Activated CD8-positive, alpha-beta memory T cell treated with anti-CD3 and anti-CD28 coated beads for 48 hours (primary cell): ENCODE measurements at regions not wholly inside any gene's neighbourhood (a gene's known extent, or its start where the extent isn't known, plus 50 kb on each side); places are given as distances from the start of the nearest gene placed in this dataset.
"Not testable (repeated sequence)": the region's sequence is repeated elsewhere in the genome, so short reads cannot be mapped to it uniquely, and the experiment has no call there.

Experiments
- DNase-seq, 3 experiments: peaks; one replicate each; pipeline ENCODE4 v3.0.0-alpha.2; 2020; ENCODE audit warnings: low read depth in 2 of 3, low spot score in 2 of 3

DNA sequence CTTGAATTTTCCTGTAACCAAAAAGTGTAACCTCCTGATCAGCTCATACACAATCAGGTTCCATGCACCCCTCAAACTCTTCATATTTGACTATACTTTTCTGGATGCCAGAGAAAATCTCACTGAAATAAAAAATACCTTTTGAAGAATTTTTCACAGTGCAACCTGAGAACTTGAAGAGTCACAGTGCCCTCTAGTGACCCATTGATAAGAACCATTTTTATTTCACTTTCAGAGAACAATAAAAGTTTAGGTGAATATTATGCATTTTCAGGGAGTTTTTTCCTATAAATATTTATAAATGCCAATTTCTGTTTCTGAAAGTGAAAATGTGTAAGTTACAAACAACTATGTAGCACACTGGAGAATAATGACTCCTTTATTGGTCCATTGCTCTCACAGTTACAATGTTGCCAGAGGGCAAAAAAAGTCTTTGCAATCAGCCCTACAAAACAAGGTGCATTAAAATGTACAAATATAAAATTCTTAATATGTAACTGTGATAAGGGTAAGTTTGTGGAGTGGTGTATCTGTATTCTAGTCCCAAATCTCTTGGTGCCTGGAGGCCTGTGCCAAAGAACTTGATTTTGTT, 153.6 kb upstream of the INTU start:
- no peak for DNase-seq

DNA sequence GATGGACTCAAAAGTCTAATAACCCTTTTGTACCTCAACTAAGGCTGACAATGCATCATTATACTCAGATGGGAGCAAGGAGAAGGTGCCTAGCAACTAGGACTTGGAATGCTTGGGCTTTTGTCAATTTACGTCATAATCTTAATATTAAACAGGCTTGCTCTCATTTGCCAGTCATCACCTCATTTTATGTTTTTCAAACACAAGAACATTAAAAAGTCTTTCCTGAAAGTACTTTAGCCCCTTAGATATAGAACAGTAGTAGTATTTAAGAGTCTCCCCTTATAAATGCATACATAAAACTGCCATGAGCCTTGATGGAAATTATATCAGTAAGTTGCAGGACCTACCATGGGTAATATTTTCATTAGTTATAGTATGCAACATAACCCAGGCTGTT, 150.7 kb upstream of the INTU start:
- no peak for DNase-seq

DNA sequence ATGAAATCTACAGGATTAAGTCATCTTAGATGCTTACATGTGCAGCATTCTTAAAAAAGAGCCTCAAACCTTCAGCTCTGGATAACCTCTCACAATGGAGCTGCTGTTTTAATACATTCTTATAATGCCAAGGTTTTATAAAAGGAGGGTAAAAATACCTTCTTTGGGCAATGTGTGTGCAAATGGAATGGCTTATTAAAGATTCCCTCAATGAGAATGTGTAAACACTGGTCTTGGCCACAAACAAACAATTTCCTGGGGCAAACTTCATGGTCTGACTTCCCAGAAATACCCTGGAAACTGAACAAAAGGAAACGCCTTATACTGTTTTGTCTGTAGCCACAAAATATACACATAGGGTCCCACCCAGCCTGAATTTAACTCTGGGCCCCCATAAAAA, 148.6 kb upstream of the INTU start:
- no peak for DNase-seq

DNA sequence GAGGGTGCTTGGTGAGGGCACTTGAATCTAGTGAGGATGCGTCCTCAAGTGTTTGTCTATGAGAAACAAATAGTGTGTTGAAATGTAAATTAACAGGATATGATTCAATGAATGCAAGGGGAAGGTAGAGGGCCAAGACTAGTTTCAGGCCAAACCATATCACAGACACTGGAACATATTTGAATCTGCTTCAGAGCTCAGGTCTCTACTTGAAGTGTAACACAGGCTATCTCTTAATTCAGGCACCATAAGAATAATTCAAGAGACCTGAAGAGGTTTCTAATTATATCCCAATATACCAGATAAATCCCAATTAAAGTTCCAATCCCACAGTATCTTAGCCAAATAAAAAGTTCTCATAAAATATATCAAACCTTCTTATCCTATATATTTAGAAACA, 146.5 kb upstream of the INTU start:
- DNase-seq: no peak

DNA sequence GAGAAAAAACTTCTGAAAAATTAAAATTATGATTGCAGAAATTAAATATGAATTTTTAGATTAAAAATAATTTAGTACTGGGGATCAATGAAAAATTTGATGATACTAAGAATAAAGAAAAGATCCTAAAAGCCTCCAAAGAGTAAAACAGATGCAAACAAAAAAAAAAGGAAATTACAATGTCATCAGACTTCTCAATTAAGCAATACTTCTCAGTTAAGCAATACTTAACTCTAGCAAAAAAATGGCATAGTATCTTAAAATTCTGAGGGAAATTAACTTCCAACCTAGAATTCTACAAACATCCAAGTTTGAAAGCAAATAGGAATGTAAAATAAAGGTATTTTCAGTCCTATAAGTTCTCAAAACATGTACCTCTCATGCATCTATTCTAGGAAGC, 141.2 kb upstream of the INTU start:
- DNase-seq: no peak

DNA sequence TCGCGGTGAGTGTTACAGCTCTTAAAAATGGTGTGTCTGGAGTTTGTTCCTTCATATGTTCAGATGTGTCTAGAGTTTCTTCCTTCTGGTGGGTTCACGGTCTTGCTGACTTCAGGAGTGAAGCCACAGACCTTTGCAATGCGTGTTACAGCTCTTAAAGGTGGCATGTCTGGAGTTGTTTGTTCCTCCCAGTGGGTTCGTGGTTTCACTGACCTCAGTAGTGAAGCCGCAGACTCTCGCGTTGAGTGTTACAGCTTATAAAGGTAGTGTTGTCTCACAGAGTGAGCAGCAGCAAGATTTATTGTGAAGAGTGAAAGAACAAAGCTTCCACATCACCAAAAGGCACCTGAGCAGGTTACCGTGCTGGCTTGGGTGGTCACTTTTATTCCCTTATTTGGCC, 135.9 kb upstream of the INTU start:
- DNase-seq: not testable (repeated sequence)

DNA sequence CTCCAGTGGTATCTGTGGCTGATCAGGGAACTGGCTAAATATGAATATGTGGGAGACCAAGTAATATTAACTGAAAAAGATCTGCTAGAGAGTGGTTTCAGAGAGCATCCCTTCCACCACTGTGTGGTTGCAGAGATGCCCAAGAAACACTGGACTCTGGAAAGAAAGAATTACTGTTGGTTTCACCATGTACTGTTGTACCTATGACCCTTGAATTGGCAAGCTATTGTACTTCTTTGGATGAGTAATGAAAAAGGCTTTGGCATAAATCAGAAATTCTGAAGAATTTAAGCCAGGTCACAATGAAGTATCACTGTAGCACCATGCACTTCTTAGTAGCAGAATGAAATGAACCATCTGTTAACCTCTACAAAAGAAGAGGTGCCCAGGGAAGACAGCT, 134.4 kb upstream of the INTU start:
- DNase-seq: no peak

DNA sequence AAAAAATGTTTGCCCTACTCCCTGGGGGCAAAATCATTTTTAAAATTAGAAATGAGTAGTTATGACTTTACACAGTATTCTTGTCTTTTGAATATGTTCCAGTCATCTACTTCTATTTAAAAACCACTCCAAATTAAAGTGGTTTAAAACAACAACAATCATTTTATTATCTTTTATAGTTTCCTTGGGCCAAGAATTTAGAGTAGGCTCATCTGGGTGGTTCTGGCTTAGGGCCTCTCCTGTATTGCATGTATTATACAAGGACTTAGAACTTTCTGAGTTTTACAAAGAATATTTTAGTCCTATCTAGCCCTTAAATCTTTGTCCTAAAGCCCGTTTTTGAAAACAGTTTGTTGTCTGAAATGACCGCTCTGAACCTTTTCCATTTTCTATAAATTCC, 132.5 kb upstream of the INTU start:
- no peak for DNase-seq

DNA sequence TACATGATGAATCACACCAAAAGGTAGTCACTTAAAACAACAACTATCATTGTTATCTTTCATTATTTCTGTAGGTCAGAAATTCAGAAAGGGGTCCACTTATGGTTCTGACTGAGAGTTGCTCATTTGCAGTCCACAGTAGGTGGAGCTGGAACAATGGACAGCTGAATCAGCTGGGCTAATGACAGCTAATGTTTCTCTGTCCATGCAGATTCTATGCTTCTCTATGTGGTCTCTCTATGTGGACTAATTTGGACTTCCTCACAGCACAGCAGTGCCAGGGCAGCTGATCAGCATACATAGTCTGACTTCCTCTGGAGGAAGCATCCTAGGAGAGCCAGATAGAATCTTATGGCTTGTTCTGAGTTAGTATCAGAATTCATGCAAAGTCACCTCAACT, 131.7 kb upstream of the INTU start:
- no peak for DNase-seq

DNA sequence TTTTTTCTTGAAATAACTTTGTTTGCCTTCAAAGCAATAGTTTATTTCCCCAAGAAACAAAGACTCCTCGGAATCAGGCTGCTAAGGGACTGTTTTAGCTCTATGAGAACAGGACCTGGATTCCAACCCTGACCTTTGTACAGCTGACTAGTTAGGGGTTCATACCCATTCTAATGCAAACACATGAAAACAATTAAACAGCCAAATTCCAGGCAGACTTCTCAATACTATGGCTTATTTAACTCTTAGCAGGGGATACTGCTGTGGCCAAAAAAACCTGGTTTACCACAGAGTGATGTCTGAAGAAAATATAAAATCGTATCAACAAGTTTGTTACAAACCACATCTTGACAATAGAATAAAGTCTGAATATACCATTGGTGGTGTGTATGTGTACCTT, 129.6 kb upstream of the INTU start:
- no peak for DNase-seq

DNA sequence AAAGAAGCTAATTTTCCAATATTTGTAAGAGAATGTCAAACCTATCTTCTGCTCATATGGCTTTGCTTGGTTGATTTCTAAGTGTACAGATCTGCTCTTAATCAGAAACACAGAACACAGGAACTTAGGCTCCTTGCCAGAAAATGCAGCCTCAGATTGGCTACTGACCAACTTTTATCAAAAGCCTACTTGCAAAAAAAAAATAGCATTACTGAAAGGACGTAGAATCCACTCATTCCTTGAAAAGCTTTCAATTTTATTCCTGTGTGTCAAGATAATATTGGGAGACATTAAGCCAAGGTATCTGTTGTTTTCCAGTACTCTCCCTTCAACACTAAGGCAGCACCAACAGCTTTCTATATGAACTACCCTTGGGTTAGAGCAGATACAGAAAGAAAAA, 127.6 kb upstream of the INTU start:
- DNase-seq: no peak

DNA sequence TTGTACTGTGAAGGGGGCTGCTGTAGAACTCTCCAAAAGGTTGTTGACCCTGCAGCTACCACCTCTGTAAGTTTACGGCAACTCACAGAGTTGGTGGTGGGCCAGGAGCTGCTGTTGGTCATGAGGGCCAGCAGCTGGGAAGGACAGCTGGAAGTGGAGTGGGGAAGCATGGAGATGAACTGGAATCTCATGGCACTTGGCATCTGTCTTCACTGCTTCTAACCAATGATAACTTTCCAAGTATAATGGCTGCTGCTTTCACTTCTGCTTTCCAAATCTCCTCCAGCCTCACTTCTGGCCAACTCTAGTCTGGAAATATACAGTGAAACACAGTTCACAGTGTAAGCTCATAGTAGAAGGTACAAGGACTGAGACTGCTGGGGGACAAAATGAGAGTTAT, 126.5 kb upstream of the INTU start:
- no peak for DNase-seq

DNA sequence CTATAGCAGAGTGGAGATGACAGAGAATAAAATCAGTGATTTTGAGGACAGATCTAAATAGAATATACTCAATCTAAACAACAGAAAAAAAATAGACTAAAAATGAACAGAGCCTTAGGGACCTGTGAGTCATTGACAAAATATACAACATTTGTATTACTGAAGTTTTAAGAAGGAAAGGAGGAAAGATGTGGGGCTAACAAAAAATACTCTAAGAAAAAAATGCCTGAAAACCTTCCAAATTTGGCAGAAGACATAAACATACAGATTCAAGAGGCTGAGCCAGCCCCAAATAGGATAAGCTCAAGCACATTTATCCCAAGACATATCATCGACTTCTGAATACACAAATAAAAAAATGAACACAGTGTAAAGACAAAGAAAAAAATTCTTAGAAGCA, 123.6 kb upstream of the INTU start:
- DNase-seq: no peak

DNA sequence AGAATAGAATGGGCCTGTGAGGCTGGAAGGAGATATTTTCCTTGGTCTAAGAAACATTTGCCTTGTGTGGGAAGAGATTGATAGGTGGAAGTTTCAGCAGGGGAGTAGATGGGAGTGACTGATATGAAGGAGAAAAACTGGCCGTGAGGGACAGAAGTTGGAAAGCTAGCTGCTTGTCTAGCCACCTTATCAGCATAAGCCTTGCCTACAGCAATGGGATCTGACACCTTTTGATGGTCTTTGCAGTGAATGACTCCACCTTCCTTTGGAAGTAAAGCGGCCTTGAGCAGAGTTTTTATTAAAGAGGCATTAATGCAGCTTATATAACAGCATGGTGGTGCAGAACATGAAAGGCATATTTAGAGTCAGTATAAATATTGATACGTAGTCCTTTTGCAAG, 120.1 kb upstream of the INTU start:
- not testable (repeated sequence) for DNase-seq

DNA sequence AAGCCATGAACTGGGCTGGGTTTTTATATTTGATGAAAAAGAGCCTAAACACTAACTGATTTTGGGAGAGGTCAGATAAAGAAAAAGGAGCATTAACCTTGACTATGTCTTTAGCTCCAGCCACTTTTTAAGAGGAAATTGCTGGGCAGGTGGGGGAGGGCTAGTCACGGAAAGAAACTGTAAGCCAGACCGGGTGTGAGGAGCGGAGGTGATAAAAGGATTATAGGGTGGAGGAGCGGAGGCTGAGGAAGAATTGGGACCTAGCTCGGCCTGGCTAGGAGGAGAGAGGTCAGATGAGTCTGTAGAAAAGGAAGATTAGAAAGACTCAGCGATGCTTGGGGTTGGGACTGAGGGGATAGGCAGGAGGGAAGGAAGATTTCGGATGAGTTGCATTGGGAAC, 117.5 kb upstream of the INTU start:
- DNase-seq: not testable (repeated sequence)

DNA sequence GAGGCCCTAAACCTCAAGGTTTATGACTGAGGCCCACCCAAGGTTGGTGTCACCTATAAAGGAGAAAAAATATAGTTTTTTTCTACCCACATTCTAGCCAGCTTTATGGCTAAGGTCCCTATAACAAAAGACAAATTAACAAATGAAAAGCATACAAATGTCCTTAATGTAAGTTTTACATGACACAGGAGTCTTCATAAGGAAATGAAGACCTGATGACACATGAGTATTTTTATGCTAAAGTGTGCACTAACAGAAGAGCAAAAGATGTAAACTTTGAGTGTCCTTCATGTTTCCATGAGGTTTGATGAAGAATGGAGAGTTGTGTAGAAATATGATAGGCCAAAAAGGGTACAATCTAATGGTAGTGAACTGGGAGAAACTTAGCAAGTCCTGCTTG, 114.7 kb upstream of the INTU start:
- no peak for DNase-seq

DNA sequence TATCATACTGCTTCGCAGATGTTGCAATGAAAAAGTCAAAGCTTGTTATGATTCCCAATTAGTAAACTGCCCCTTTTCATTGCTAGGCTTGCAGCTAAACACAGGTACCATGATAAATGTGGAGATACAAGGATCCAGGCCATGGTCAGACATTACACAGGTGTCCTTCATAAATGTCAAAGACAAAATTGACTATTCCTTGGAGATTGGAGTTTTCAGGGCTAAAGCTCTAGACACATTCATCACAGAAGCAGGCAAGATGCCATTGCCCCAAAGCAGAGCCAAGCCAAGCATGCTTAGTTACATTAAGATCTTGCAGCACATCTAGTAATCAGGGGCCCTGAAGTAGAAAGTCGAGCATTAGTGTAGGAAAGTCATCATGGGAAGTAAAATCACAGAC, 111.3 kb upstream of the INTU start:
- DNase-seq: no peak

DNA sequence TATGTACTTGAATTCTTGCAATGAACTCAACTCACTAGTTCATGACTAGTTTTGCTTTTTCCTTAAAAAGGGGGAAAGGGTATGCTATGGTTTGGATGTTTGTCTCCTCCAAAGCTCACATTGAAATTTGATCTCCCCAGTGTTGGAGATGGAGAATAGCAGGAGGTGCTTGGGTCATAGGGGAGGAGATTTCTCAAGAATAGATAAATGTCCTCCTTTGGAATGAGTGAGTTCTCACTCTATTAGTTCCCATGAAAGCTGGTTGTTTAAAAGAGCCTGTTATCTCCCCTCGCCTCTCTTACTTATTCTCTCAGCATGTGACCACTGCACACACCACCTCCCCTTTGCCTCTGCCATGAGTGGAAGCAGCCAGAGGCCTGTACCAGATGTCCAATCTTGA, 109.4 kb upstream of the INTU start:
- no peak for DNase-seq

DNA sequence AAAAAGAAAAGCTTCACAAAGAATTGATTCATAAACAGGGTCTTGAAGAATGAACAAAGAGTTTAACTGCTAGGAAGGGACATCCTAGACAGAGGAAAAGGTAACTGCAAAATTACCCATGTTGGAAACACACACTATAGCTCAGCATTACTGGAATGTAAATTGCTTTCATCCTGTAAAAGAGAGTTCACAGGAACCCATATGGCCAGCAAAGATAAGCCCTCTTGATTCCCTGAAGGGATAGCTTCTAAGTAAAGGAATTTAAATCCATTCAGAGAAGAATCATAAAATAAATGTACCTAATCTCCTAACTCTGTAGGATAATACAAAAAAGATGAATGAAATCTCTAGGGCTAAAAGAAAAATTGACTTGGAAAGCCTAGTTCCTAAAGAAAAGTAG, 107.1 kb upstream of the INTU start:
- no peak for DNase-seq

DNA sequence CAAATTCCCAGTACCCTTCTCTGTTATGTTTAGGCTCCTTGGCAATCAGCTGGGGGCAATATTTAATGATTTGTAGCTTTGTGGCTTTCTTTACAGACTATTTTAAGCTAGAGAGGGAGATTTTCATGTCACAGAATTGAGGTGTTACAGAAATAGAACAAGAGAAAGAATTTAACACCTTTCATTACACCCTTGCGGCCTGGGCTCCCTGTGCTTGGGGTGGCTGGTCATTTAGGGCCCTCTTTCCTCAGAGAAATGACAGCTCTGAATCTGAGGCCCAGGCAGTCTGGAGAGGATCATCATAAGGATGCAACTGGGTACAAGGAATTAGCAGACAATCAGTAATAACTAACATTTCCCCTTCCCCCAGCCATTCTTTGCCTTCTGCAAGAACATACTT, 104.5 kb upstream of the INTU start:
- DNase-seq: no peak

DNA sequence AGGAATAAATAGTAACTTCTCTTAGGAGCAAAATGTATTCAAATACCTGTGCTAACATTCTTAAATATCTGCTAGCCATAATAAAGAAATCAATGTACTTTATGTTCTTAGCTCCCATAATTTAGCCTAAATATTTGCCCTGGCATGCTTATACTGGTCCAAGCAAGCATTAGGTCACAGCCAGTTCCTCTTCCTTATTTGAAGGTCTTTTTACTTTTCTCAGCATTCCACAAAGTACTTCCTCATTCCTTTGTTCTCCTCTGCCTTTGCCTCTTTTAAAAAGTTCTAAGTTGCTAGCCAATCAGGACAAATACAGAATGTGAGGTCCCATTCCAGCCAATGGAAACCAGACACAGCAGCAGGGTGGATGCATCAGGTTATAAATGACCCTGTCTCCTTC, 102.9 kb upstream of the INTU start:
- not testable (repeated sequence) for DNase-seq

DNA sequence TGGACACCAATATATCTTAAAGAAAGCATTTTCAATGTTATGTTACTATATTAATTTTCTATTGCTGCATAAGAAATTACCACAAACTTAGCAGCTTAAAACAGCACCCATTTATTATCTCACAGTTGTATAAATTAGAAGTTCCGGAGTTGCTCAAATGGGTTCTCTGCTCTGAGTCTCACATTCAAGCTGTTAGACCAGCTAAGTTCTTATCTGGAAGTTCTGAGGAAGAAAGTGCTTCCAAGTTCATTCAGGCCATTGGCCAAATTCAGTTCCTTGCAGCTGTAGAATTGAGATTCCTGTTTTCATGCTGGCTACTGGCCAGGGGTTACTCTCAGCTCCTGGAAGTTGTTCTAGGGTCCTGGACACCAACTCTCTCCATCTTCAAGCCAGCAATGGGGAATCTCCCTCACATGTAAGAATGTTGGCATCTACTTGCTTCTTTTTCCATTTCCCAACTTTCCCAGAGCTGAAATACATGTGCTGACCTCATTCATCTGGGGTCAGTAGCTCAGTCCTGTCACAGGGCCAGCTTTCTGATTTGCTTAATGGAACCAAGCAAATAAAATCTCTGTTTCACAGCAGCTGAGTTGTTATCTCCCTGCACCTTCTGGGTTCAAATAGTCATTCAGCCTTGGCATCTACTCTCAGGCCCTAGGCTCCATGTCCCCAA, 99.6 kb upstream of the INTU start:
- no peak for DNase-seq

DNA sequence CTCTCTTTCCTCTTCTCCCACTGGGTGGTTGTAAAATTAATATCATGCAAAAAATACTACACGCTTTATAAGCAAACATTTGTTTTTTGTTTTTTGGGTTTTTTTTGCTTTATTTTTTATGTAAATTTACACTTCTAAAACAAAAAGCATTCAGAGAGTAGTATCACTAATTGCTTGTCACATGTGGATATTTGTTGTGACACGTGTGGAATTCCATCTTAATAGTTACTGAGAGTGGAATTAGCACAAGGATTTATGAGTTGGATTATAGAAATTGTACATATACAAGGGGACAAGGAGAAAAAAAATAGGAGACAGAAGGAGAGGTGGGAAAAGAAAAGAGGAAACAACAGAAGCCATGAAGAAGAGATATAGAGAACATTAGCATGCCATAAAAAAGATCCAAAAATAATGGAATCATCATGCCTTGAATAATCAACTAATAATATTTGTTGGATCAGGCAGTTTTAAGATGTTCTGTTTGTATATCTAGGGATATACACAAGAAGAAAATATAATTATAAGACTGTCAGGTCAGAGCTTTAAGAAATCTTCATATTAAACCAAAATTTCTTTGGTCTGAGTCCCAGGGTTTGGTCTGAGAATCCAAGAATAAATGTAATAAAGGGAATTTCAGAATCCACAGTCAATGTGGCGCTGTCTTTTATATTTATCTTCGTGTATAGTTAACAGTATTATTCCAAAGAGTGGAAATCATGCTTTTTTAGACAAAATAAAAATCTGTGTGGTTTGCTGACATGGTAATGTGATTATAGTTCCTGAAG, 98.5 kb upstream of the INTU start:
- DNase-seq: no peak
